ENCODE measurements at regions not wholly inside any gene's neighbourhood (a gene's known extent, or its start where the extent isn't known, plus 50 kb on each side); places are given as distances from the start of the nearest gene placed in this dataset.

GRCh38 chr6:148272597-148272996, 70.0 kb upstream of the SASH1 start:
- no peak for TF ChIP-seq POLR2A (IDR thresholded peaks at IDR 0.05)
- TF ChIP-seq CTCF (IDR thresholded peaks at IDR 0.05): no peak
- no peak for TF ChIP-seq POLR2AphosphoS5 (IDR thresholded peaks at IDR 0.05)
- Histone ChIP-seq H3K36me3 (no peaks in the 10 kb centered on the region), H3K27me3 (no peaks in the 10 kb centered on the region), H3K4me1 (no peaks in the 10 kb centered on the region), H3K9me3 (no peaks in the 10 kb centered on the region), H3K4me3 (peak overlapping the region; percentile 20 to 29 (median 23)), H3K27ac (peak overlapping the region in 1 of 2 donors; percentile 66)
- intact Hi-C loops (cut with DNase I; ENCODE audit: low total_unique reads): no loop called here
- DNase-seq (ENCODE audit: low spot score in 2 of 2): no peak

- Histone ChIP-seq H3K36me3 (no peaks in the 10 kb centered on the region), H3K4me1 (no peaks in the 10 kb centered on the region), H3K4me3 (no peak overlapping the region), H3K9me3 (no peaks in the 10 kb centered on the region), H3K27ac (peak overlapping the region; percentile 76 to 81), H3K27me3 (no peaks in the 10 kb centered on the region)
- DNase-seq (ENCODE audit: low spot score in 2 of 2): peak in 1 of 2 donors; percentile 78
- intact Hi-C loops (cut with DNase I; ENCODE audit: low total_unique reads): no loop called here
- TF ChIP-seq CTCF (IDR thresholded peaks at IDR 0.05) (no peak), POLR2AphosphoS5 (IDR thresholded peaks at IDR 0.05) (no peak), POLR2A (IDR thresholded peaks at IDR 0.05) (no peak)
These were observed 68.5 kb upstream of the SASH1 start for GRCh38 chr6:148273962-148274752.

- TF ChIP-seq CTCF (IDR thresholded peaks at IDR 0.05) (no peak), POLR2A (IDR thresholded peaks at IDR 0.05) (no peak)
- Histone ChIP-seq H3K4me1 (no peaks in the 10 kb centered on the region), H3K4me3 (no peak overlapping the region), H3K9me3 (no peaks in the 10 kb centered on the region), H3K27ac (peak overlapping the region; percentile 76 to 81), H3K27me3 (no peaks in the 10 kb centered on the region), H3K36me3 (no peaks in the 10 kb centered on the region)
- intact Hi-C loops (cut with DNase I; ENCODE audit: low total_unique reads): no loop called here
- DNase-seq (ENCODE audit: low spot score in 2 of 2): no peak
These were observed 67.8 kb upstream of the SASH1 start for GRCh38 chr6:148274809-148275208.

GRCh38 chr6:148285205-148285604, 57.4 kb upstream of the SASH1 start:
- no peaks in the 10 kb centered on the region for H3K27me3 ChIP-seq
- H3K36me3 ChIP-seq: no peaks in the 10 kb centered on the region
- H3K9me3 ChIP-seq: no peaks in the 10 kb centered on the region
- intact Hi-C loops (cut with DNase I; ENCODE audit: low total_unique reads): no loop called here
- DNase-seq (ENCODE audit: low spot score in 2 of 2): no peak
- H3K4me1 ChIP-seq: no peaks in the 10 kb centered on the region
- H3K27ac ChIP-seq: no peak overlapping the region
- no peak for TF ChIP-seq POLR2A (IDR thresholded peaks at IDR 0.05)
- no peak for TF ChIP-seq CTCF (IDR thresholded peaks at IDR 0.05)
- no peak for TF ChIP-seq POLR2AphosphoS5 (IDR thresholded peaks at IDR 0.05)
- no peak overlapping the region for H3K4me3 ChIP-seq

GRCh38 chr6:148286563-148286962, 56.1 kb upstream of the SASH1 start:
- Histone ChIP-seq H3K4me1 (no peaks in the 10 kb centered on the region), H3K4me3 (no peak overlapping the region), H3K27me3 (no peaks in the 10 kb centered on the region), H3K9me3 (no peaks in the 10 kb centered on the region), H3K27ac (no peak overlapping the region), H3K36me3 (no peaks in the 10 kb centered on the region)
- no peak for DNase-seq (ENCODE audit: low spot score in 2 of 2)
- intact Hi-C loops (cut with DNase I; ENCODE audit: low total_unique reads): no loop called here
- no peak for TF ChIP-seq CTCF (IDR thresholded peaks at IDR 0.05)

Measured in breast epithelium (tissue), 4 donors.